HG02938 (cell line): ENCODE measurements at regions not wholly inside any gene's neighbourhood (a gene's known extent, or its start where the extent isn't known, plus 50 kb on each side); places are given as distances from the start of the nearest gene placed in this dataset.

ENCODE experiments used
- ATAC-seq: cut with Tn5 transposase; IDR thresholded peaks from one replicate; pipeline ENCODE4 v1.9.1; 2021; ENCODE audit warnings: mild to moderate bottlenecking, moderate library complexity; ENCODE audit not compliant: unreplicated experiment

DNA sequence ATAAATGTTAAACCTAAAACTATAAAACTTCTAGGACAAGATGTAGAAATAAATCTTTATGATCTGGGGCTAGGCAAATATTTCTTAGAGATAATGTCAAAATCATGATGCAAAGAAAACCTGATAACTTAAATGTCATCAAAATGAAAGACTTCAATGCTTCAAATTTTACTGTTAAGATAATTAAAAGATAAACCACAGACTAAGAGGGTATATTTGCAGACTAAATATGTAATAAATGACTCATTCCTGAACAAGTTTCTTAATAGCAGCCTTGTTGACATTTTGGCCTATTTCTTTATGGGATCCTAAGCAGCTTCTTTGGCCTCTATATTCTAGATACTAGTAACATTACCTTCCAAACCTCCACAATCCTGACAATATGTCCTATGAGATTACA, 2878.3 kb upstream of the PCDH20 start:
- ATAC-seq: no peak

DNA sequence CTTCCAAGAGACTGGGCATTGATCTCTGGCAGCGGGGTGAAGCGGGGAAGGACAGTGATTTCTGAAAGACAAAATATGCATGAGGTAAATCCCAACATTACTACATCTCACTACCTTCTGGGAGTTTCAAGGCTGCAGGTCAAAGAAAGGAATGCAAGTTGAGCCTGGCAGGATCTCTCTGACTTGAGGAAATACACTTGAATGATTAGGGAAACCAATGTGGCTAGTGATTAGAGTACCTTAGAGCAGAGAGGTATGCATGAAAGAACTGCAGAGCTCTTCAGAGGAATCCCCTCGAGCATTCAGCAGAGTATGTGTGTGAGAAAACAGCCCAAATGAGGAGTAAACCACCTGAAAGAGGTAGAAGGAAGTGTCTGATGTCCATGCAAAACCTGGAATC, 2874.1 kb upstream of the PCDH20 start:
- ATAC-seq: no peak

DNA sequence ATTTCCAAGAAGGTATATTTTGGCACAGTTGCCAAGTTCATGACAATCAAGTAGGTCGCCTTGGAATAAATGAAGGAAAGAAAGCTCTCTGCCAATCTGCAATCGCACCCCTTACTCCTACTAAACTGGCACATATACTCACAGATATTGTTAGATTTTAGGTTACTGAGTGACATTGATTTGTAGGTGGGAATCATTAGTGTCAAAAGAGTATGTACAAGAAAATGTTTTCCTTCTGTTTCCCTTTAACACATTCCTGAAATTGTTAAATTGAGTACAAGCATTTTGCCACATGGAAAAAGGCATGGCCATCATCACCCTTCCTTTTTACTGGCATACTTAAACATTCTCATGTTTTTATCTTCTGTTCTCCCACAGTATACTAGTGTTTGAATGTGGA, 2868.3 kb upstream of the PCDH20 start:
- no peak for ATAC-seq

DNA sequence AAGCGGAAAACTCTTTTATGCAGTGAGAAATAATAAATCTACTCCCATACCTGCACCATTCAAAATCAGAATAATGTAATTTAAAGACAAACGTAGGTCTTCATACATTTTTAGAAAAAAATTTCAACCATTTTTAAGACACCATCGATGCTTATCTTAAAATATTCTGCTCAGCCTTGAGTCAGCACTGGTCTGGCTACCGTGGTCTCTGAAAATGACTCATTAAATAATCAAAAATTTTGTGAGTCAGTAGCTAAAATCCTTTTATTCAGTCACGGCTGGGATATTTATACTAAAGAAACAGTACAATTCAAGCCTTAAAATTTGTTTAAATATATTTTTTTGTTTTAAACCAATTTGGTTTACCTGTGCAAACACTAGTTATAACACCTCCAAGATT, 2862.8 kb upstream of the PCDH20 start:
- no peak for ATAC-seq

DNA sequence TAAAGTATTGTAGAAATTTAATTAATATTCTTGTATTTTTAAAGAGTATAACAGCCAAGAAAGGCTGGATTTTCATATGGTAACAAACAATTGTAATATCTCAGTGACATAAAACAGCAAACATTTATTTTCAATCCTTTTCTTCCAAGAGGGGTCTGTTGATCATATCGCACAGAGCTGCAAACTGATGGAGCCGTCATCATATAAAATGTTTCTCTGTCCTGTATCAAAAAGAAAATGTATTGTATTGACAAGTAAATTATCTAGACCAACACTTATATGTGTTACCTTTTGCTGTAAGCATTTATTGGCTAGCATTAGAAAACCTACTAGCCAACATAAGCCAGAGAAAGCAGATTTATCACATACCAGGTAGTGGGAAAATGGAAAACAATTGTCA, 2861.4 kb upstream of the PCDH20 start:
- ATAC-seq: no peak

DNA sequence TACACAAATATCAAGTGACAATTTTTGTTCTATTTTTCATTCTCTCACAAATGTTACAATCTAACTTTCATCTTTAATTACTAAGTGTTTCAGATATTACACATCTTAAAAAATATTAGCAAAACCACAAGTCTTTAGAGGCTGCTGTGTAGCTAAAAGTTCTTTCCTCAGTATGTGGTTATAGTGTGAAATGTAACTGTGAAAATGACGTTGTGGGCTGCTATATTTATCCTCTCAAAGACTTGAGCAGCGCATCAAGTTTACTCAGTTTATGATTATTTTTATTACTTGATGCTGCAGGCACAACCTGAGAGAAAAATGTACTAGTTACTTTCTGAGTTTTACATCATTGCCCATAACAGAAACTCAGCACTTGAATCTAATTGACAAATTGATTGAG, 2860.6 kb upstream of the PCDH20 start:
- no peak for ATAC-seq

DNA sequence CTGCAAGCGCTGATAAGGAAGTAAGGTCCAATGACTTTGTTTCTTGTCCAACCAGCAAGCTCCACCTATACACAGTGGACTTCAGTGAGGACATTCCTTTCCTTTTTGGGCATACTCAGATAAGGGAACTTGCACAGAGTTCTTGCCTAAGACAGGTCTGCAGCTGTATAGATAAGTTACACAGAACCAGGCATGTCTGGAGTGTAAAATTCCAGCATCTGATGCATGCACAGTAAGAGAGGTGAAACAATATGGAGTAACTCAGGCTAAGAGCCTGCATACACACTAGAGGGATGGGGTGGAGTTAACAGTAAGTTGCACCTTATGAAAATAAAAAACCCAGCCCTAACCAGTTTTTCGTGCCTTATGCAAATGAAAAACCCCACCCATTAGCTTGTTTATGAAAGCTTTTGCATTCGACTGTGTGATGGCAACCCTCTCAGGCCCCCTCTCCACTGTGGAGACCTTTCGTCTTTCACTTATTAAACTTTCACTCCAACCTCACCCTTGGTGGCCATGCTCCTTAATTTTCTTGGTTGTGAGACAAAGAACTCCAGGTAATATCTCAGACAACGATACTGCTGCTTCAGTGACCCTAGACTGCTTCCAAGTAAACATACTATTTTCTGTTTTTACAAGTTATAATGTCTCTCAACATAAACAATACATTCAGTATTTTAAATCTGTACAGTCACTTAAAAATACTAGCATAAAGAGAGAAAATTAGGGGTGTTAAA, 2859.0 kb upstream of the PCDH20 start:
- no peak for ATAC-seq

DNA sequence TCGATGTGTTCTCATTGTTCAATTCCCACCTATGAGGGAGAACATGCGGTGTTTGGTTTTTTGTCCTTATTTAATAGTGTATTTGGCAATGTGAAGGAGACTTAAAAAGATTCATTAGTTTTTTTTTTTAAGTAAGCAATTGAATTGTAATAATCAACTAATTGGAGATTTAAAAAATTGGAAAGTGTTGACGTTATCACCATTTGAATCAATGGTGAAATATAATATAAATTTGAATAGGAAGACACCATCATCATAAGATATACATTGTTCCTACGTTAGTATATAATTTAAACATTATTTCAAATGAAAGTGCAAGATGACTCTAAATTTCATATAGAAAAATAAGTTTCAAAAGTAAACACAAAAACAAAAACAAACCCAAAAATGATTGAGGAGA, 2858.1 kb upstream of the PCDH20 start:
- no peak for ATAC-seq

DNA sequence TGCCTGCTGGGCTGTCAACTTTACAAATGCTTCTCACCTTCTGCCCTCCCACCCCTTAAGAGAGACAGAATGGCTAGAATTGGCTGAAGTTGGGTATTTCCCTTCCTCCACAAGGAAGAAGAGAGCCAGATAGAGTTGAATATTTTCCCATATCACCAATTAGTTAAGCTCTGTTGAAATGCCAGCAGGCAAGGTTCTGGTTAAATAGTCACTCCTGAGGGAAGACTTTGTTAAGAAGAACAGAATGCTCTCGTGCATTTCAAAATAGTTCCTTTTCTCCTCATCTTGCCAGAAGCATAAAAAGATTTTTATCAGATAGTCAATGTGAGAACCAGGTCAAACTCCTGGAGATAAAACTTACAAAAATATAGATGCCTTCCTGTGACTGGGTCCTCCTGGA, 2857.0 kb upstream of the PCDH20 start:
- ATAC-seq: no peak

DNA sequence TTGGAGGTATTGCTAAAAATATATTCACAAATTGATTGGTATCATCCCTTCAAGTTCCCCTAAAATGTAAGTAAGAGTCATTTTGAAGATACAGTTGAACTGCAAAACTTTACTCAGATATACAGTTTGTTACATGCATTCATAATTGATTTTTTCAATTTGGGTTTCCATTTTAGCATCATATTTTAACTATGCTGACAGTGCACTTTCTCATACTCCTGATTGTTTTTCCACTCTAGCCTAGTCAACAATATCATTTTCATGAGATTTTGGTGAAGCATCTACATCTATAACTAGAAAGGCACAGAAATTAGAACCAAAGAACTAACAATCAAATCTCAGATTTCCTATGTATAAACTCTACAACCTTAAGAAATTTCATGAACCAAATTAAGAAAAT, 2850.4 kb upstream of the PCDH20 start:
- ATAC-seq: no peak

DNA sequence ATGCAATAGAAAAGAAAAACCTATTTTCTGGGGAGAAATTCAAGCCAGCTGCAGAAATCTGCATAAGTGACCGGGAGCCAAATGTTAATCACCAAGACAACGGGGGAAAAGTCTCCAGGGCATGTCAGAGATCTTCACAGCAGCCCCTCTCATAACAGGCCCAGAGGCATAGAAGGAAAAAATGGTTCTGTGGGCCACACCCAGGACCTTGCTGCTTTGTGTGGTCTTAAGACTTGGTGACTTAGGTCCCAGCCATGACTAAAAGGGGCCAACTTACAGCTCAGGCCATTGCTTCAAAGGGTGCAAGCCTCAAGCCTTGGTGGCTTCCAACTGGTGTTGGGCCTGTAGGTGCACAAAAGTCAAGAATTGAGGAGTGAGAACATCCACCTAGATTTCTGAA, 2847.6 kb upstream of the PCDH20 start:
- no peak for ATAC-seq

DNA sequence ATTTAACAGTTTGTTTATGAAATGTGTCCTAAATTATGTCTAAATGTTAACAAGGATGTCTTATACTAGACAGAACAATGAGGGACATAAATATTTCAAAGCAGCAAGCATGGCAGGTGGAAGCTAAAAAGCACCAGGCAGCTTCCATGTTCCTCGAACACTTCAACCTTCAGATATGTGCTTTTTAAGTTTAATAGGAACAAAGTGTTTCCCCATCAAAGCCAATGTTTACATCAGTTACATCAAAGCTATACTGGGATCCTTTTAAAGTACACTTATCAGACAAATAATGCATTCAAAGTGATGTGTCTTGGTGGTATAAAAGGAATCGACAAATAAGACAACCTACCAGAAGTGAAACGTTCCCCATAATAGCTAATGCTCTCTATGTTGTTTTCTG, 2841.1 kb upstream of the PCDH20 start:
- no peak for ATAC-seq

DNA sequence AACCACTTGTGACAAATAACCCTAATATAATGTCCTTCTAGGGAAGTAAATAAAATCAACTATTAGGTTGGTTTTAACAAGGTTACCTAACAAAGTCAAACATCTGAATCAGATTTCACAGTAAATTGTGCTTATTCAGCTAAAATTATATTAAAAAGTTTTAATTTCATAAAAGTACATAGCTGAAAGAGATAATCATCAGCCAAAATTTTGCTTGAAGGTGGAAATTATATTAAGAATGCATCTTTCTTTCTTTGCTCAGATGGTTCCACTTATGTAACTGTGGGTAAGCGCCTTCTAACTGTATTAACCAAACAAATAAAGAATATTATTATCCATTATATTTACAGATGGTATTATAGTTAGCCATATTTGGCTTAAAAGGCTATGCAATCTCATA, 2840.3 kb upstream of the PCDH20 start:
- no peak for ATAC-seq

DNA sequence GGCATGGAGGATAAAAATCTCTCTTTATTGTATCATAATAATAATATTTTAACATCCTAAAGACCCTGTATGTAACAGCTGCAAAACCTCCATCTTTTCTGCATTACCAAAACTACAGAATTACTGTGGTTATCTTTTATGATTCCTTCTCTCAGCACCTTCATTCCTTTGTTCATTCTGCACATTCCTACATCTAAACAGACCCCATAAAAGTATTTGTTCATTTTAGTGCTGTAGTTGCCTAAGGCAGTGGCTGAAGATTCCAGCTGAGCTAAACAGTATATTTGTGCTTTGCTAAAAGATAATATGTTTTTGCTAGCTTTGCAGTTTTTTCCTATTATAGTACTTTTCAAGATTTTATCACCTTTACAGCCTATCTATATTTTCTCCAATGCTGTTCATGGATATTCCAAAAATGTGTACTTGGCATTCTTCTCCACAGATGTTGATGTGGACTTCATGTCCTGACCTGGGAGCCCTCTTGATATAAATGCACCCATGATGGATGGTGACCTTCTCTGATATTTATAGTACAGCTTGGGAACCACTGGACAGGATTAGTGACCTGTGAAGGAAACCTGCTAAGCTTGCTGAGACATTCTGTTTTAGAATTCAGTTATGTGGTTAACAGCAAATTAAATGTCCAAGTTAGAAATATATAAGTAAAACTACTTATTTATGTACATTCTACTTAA, 2832.9 kb upstream of the PCDH20 start:
- no peak for ATAC-seq

DNA sequence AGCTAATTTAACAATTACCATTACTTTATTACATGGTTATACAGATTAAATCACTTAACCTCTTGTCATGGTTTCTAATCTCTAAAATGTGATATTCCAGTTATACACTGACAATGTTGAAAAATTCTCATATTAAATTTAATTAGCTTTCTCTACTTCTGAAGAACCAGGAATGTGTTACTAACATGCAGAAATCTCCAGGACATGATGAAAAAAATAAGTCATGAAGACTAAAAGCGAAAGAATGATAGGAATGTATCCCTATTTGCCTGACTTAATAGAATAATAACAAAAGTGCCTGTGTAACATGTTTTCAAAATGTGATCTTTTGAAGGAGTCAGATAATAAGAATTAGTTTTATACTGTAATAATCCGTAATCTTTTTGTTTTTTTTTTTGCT, 2823.7 kb upstream of the PCDH20 start:
- no peak for ATAC-seq

DNA sequence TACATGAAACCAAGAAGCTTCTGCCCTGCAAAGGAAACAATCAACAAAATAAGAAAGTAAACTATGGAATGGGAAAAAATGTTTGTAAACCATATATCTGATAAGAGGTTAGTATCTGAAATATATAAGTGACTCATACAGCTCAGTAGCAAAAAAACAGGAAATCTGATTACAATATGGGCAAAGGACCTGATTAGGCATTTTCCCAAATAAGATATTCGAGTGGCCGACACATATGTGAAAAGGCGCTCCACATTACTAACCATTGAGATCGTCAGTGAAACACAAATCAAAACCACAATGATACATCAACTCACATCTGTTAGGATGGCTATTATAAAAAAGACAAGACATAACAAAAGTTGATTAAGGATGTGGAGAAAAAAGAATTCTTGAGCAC, 2818.6 kb upstream of the PCDH20 start:
- no peak for ATAC-seq

DNA sequence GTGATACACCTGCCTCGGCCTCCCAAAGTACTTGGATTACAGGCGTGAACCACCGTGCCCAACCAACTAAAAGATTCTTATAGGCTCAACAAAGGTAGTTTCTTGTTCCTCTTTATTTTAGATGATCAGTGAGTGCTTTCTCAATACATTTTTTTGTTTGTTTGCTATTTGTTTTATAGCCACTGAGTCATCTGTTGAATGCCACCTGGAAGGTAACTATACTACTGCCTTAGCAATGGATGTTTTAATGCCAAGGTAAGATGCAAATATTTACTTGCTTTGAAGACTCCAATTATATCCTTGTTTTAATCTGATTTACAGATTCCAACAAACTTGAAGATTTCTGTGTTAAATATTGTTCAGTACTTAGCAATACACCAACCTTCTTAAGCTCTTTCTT, 2807.4 kb upstream of the PCDH20 start:
- no peak for ATAC-seq

DNA sequence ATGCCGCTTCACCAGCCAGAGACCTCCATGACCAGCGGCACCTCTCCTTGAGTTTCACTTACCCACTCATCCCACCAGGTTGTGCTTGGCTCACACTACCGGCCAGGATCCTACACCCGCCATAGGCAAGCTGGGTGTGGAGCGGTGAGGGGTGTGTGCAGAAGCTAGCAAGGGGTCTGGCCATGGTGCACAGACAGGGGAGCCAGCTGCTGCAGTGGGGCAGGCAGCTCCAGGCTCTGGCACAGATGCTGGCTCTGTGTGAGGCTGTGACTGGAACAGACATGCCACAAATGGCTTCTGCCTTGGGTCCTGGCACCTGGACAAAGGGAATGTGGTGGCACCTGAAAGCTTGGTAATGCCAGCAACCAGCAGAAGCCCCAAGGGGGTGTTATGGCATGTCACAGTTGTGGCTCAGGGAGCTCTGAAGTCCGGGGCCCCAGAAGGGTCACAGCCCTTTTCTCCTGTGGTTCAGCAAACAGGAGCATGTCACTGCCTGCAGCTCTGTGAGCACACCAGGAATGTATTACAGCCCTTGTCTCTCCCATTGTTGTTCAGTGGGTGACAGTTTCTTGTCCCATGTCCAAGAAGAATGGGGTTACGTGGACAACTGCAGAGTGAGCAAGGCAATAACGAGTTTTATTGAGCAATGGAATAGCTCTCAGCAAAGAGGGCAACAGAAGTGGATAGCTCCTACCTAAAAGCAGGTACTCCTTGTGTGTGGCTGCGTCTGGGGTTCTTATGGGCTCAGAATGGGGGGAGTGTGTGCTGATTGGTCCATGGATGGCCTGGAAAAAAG, 2791.0 kb upstream of the PCDH20 start:
- no peak for ATAC-seq

DNA sequence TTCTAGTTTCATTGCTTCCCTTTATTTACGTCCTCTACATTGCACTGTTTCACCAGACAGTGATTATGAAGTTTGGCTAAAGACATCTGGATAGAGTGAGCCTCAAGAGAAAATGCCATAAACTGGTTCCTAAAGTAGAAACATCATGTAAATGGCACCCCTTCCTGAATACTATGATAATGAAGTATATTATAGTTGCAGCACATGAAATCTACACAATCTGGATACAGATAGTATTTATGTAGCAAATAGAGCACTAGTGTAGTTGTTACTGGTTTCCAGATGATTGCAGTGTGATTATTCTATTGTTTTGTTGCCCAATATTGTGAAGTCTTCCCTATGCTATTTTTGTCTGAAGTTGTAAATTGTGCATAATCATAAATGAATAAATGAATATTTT, 2786.9 kb upstream of the PCDH20 start:
- no peak for ATAC-seq

DNA sequence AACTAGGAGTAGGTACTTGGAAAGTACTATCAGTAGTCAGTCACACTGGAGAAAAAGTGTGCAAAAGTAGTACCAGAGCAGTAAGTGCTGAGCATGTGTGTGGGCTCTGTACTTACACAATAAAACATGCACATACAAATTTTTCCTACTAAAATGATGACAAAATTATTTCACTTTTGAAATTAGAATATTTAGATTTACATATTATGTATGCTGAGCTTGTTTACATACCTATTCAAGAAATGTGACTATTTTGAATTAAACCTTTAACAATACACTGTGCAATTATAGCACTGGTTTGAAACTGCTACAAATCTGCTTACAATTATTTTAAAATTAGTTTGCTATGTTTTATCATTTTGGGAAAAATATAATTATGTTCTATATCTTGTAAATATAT, 2781.6 kb upstream of the PCDH20 start:
- ATAC-seq: no peak

DNA sequence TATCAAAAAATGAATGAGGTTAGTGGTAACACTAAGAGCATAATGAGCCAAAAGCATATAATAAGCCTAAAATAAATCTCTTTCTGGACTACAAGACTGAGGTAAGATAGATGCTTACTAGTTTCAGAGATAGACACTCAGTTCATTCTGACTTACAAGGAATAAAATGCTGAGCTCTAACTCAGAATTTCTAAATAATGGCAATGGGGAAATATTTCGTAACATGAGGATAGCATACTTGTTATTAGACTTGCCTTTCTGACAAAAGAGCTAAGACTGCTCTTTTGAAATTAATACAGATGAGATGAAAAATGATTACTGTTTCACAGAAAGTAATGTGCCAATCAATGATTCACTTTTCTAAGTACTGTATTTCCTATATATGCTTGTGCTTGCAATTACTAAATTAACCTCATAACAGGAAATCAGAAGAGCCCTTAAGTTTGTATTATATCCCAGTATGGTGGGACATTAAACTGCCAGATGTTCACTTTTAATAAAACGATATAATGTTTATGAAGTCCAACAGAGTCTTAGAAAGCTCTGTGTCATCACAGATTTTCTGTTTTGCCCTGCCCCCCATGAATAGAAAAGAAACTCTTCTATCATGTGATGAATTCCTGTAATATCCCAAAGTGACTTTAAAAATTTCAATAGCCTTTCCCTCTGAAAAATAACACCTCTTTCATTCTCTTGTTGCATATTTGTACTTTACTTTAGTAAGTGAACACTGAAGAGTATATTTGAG, 2771.0 kb upstream of the PCDH20 start:
- ATAC-seq: no peak
